GM12878 (cell line): ENCODE measurements at regions not wholly inside any gene's neighbourhood (a gene's known extent, or its start where the extent isn't known, plus 50 kb on each side); places are given as distances from the start of the nearest gene placed in this dataset.

Experiments
- ATAC-seq: fragments of 200-7000 bp; cut with Tn5 transposase; 3 replicates; pipeline ENCODE4 v1.9.1; 2020; ENCODE audit warnings: mild to moderate bottlenecking, moderate library complexity
- BruUV-seq: library from RNA; stranded (reverse); fragments of 400-500 nt; replicated peaks from 2 replicates; lab custom pipeline; 2021; lab: Mats Ljungman, UMichigan
- CTCF ChIA-PET: fragments of 300-600 bp; sonication (Branson Sonifier 250); formaldehyde crosslinking; extraction: SDS; loops from one replicate; lab custom pipeline; 2021; ENCODE audit warnings: inconsistent platforms; lab: Yijun Ruan, JAX
- POLR2A ChIA-PET: fragments of 350-600 bp; formaldehyde crosslinking; extraction: SDS; loops from one replicate; lab custom pipeline; 2021; ENCODE audit warnings: inconsistent platforms; lab: Charles Lee
- RAD21 ChIA-PET: fragments of 300-600 bp; sonication (Branson Sonifier 250); formaldehyde crosslinking; loops from one replicate; lab custom pipeline; 2023; ENCODE audit warnings: antibody characterized with exemption; ENCODE audit not compliant: unreplicated experiment; lab: Charles Lee
- SMC1A ChIA-PET: fragments of 300-600 bp; sonication (Branson Sonifier 250); formaldehyde crosslinking; loops from one replicate; lab custom pipeline; 2023; ENCODE audit not compliant: unreplicated experiment, uncharacterized antibody; lab: Charles Lee
- DNase-seq: peaks from one replicate; pipeline ENCODE4 v3.0.0-alpha.2; 2011; ENCODE audit warnings: low read depth, low spot score
- FAIRE-seq: peaks from 3 replicates; lab custom pipeline; 2011; peaks lifted over from hg19 to GRCh38; lab: Jason Lieb, UNC
- H2AFZ ChIP-seq: 2 replicates; pipeline ENCODE4 v1.6.0; 2011; ENCODE audit warnings: low read depth, low read length, control low read depth; ENCODE audit not compliant: control insufficient read depth
- H3K27ac ChIP-seq: 2 replicates; pipeline ENCODE4 v1.5.1; 2011; ENCODE audit warnings: control low read depth; ENCODE audit not compliant: control insufficient read depth, insufficient read depth
- H3K27me3 ChIP-seq, 2 experiments: replicated peaks in 1 of 2; 2 replicates each; pipeline versions ENCODE4 v1.6.0 to v1.6.1; 2011; ENCODE audit warnings: low read length in 1 of 2; ENCODE audit not compliant: control insufficient read depth in 2 of 2, insufficient read depth in 2 of 2
- H3K36me3 ChIP-seq, 2 experiments: 2 replicates each; pipeline ENCODE4 v1.5.1; 2011; ENCODE audit warnings: low read length in 1 of 2; ENCODE audit not compliant: control insufficient read depth in 2 of 2, insufficient read depth in 2 of 2
- H3K4me1 ChIP-seq: 2 replicates; pipeline ENCODE4 v1.6.1; 2011; ENCODE audit warnings: mild to moderate bottlenecking, low read length, moderate library complexity, mixed read lengths; ENCODE audit not compliant: control insufficient read depth, insufficient read depth
- H3K4me2 ChIP-seq: 2 replicates; pipeline ENCODE4 v1.6.0; 2011; ENCODE audit warnings: control low read depth; ENCODE audit not compliant: control insufficient read depth, insufficient read depth
- H3K4me3 ChIP-seq: fragments of 200-600 bp; sonication (generic); 2 replicates; pipeline ENCODE4 v1.5.1; 2016
- H3K79me2 ChIP-seq: 2 replicates; pipeline ENCODE4 v1.6.0; 2011; ENCODE audit warnings: low read length; ENCODE audit not compliant: control insufficient read depth, insufficient read depth
- H3K9ac ChIP-seq: 2 replicates; pipeline ENCODE4 v1.8.0; 2011; ENCODE audit warnings: low read length, control low read depth, mixed read lengths; ENCODE audit not compliant: control insufficient read depth, insufficient read depth
- H3K9me3 ChIP-seq: replicated peaks from 3 replicates; pipeline ENCODE4 v1.5.1; 2011; ENCODE audit warnings: mild to moderate bottlenecking, low read length; ENCODE audit not compliant: control insufficient read depth, insufficient read depth
- H4K20me1 ChIP-seq: 2 replicates; pipeline ENCODE4 v1.6.0; 2011; ENCODE audit not compliant: control insufficient read depth, insufficient read depth
- FOS ChIP-seq: IDR thresholded peaks from 3 replicates; pipeline ENCODE4 v1.6.1; 2011; ENCODE audit warnings: borderline replicate concordance; ENCODE audit not compliant: insufficient read length; ENCODE audit errors: extremely low read depth
- IKZF1 ChIP-seq: fragments of 450-650 bp; conservative IDR thresholded peaks from 2 replicates; pipeline ENCODE4 v1.6.1; 2017; ENCODE audit warnings: antibody characterized with exemption, mild to moderate bottlenecking
- IKZF2 ChIP-seq, 2 experiments: fragments of 450-650 bp; IDR thresholded peaks; 2 replicates each; pipeline ENCODE4 v1.6.1; 2017; ENCODE audit warnings: mild to moderate bottlenecking in 2 of 2, moderate library complexity in 2 of 2
- NR2C1 ChIP-seq: fragments of 450-650 bp; IDR thresholded peaks from 2 replicates; pipeline ENCODE4 v1.6.1; 2017; ENCODE audit warnings: antibody characterized with exemption, mild to moderate bottlenecking, moderate library complexity
- POLR2AphosphoS2 ChIP-seq: IDR thresholded peaks from 2 replicates; pipeline ENCODE4 v1.6.1; 2011; ENCODE audit warnings: low read depth, mild to moderate bottlenecking, low read length, improper control_type of control experiment, moderate library complexity
- RAD21 ChIP-seq: IDR thresholded peaks from 2 replicates; pipeline ENCODE4 v1.6.1; 2011; ENCODE audit warnings: mild to moderate bottlenecking, low read depth, low read length, moderate library complexity; ENCODE audit not compliant: insufficient read depth
- RCOR1 ChIP-seq: conservative IDR thresholded peaks from 2 replicates; pipeline ENCODE4 v1.6.1; 2012; ENCODE audit warnings: low read depth, low read length, improper control_type of control experiment
- ZZZ3 ChIP-seq: IDR thresholded peaks from 2 replicates; pipeline ENCODE4 v1.6.1; 2011; ENCODE audit warnings: low read depth; ENCODE audit not compliant: control insufficient read depth, insufficient read length
- WGBS: methylation state at CpG from one replicate; pipeline ENCODE4 v1.1.6; 2016; ENCODE audit warnings: low lambda C conversion rate; ENCODE audit not compliant: insufficient replicate concordance, insufficient coverage; ENCODE audit errors: missing lambda C conversion rate; 5-methylcytosine and 5-hydroxymethylcytosine counted together
- in situ Hi-C: fragments of 300-500 bp; cut with MboI; formaldehyde crosslinking; loops from 9 replicates; pipeline ENCODE4 v1.14.3; 2018; ENCODE audit warnings: mixed read lengths
- intact Hi-C: fragments of 100-400 bp; cut with micrococcal nuclease; formaldehyde crosslinking; loops from one replicate; pipeline ENCODE4 v1.14.2; 2022; ENCODE audit not compliant: unreplicated experiment

- intact Hi-C loops = no loop called here
- Histone ChIP-seq H2AFZ (no peak overlapping the region), H3K9ac (no peak overlapping the region), H3K4me3 (no peak overlapping the region), H3K4me2 (no peak overlapping the region), H3K27ac (no peak overlapping the region), H3K27me3 (no peaks in the 10 kb centered on the region; a peak in 1 of 4 replicates), H3K4me1 (no peaks in the 10 kb centered on the region), H3K9me3 (no peaks in the 10 kb centered on the region), H4K20me1 (no peaks in the 10 kb centered on the region), H3K36me3 (no peaks in the 10 kb centered on the region), H3K79me2 (no peaks in the 10 kb centered on the region)
- ChIA-PET SMC1A (no interaction called here), RAD21 (no interaction called here), CTCF (no interaction called here), POLR2A (no interaction called here)
- no peak for FAIRE-seq
- no peak for DNase-seq
- no TSS peak for BruUV-seq
- in situ Hi-C loops = no loop called here
- TF ChIP-seq ZZZ3 (no peak), POLR2AphosphoS2 (no peak), NR2C1 (no peak), IKZF1 (no peak)
- no peak for ATAC-seq
- WGBS = 3% methylated on average over 4 of the region's 4 CpGs
Measured at GRCh38 chr1:115496904-115497527, 144.8 kb upstream of the VANGL1 start.

- Histone ChIP-seq H3K4me2 (no peak overlapping the region), H3K4me1 (no peaks in the 10 kb centered on the region), H3K9ac (no peak overlapping the region), H3K4me3 (no peak overlapping the region), H3K27ac (no peak overlapping the region), H4K20me1 (no peaks in the 10 kb centered on the region), H3K27me3 (no peaks in the 10 kb centered on the region), H3K36me3 (no peaks in the 10 kb centered on the region), H2AFZ (no peak overlapping the region), H3K79me2 (no peaks in the 10 kb centered on the region), H3K9me3 (no peaks in the 10 kb centered on the region)
- in situ Hi-C loops = no loop called here
- ATAC-seq (no peak), FAIRE-seq (no peak), DNase-seq (no peak)
- WGBS = 29% methylated on average over 6 of the region's 6 CpGs
- TF ChIP-seq RAD21 = no peak
- TF ChIP-seq IKZF2 (IDR thresholded peaks at IDR 0.05) = no peak
- no peak for TF ChIP-seq FOS
- no peak for TF ChIP-seq ZZZ3
- TF ChIP-seq RCOR1 = no peak
- no TSS peak for BruUV-seq
- CTCF ChIA-PET = no interaction called here
- POLR2A ChIA-PET = no interaction called here
- RAD21 ChIA-PET = no interaction called here
- SMC1A ChIA-PET = no interaction called here
- intact Hi-C loops = no loop called here
Measured at GRCh38 chr1:115495625-115496024, 146.1 kb upstream of the VANGL1 start.
